Spleen (tissue), 7 donors: ENCODE measurements at regions not wholly inside any gene's neighbourhood (a gene's known extent, or its start where the extent isn't known, plus 50 kb on each side); places are given as distances from the start of the nearest gene placed in this dataset.

Experiments used
- POLR2AphosphoS5 ChIP-seq, 3 donors: sonication (generic); formaldehyde crosslinking; IDR thresholded peaks; one replicate each; pipeline ENCODE4 v1.5.1; 2017; ENCODE audit warnings: antibody characterized with exemption in 3 of 3
- TF ChIP-seq, protein P1 (sequence below), 11 experiments: fragments of 200-600 bp in 7 of 11; fragments of 450-650 bp in 4 of 11; sonication (generic) in 4 of 11; IDR thresholded peaks in 8 of 11; conservative IDR thresholded peaks in 3 of 11; 1 replicate in 7 of 11; 2 replicates in 4 of 11; pipeline versions ENCODE4 v1.4.0 to v1.8.0; 2016 to 2021; ENCODE audit warnings: antibody characterized with exemption in 11 of 11, inconsistent platforms in 4 of 11, mild to moderate bottlenecking in 1 of 11
- donor health status: DM: no; HTN: no; CAD: no; lungs with moderate emphysema.
- donor health status: DM: no; HTN: no; CAD: no.
- donor health status: DM: no; HTN: no; CAD: no.

DNA sequence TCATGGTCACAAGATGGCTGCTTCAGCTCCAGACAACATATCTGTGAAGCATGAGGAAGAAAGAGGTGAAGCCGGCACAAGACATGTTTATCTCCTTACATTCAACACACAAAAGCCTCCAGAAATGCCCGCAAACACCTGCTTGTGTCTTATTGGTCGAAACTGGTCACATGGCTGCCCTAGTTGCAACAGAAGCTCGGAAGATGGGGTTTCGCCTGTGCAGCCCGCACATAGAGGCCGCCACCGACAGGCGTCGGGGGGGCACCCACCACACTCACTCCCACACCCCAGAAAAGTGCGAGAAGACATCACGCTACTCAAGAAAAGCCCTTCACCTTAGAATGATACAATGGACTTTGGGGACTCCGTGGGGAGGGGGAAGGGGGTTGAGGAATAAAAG, 63.0 kb upstream of the MGMT start:
- TF ChIP-seq, protein P1, sequence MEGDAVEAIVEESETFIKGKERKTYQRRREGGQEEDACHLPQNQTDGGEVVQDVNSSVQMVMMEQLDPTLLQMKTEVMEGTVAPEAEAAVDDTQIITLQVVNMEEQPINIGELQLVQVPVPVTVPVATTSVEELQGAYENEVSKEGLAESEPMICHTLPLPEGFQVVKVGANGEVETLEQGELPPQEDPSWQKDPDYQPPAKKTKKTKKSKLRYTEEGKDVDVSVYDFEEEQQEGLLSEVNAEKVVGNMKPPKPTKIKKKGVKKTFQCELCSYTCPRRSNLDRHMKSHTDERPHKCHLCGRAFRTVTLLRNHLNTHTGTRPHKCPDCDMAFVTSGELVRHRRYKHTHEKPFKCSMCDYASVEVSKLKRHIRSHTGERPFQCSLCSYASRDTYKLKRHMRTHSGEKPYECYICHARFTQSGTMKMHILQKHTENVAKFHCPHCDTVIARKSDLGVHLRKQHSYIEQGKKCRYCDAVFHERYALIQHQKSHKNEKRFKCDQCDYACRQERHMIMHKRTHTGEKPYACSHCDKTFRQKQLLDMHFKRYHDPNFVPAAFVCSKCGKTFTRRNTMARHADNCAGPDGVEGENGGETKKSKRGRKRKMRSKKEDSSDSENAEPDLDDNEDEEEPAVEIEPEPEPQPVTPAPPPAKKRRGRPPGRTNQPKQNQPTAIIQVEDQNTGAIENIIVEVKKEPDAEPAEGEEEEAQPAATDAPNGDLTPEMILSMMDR (IDR thresholded peaks at IDR 0.05 in 8 of 11, conservative IDR thresholded peaks at IDR 0.05 in 3 of 11) = no peak
- TF ChIP-seq POLR2AphosphoS5 (IDR thresholded peaks at IDR 0.05) = no peak
